ENCODE measurements at regions not wholly inside any gene's neighbourhood (a gene's known extent, or its start where the extent isn't known, plus 50 kb on each side); places are given as distances from the start of the nearest gene placed in this dataset.

GRCh38 chr5:175374166-175374875 is 69.7 kb downstream of the DRD1 start:
- no peak overlapping the region for H3K4ac ChIP-seq (ENCODE audit: low read depth, low read length)
- H3K27me3 ChIP-seq (ENCODE audit: insufficient read depth, low read length): no peaks in the 10 kb centered on the region
- no peak overlapping the region for H3K4me2 ChIP-seq (ENCODE audit: low read length)
- no peak overlapping the region for H4K12ac ChIP-seq (ENCODE audit: low read depth, low read length)
- no peak overlapping the region for H4K91ac ChIP-seq (ENCODE audit: low read depth, low read length)
- no peak overlapping the region for H2AK5ac ChIP-seq (ENCODE audit: low read length)
- peaks cover 0 to 3% of the 10 kb centered on the region in 2 experiments for H3K4me1 ChIP-seq (ENCODE audit: control insufficient read depth in 1 of 2, insufficient read depth in 2 of 2, low read length in 2 of 2)
- H3K4me3 ChIP-seq (ENCODE audit: low read depth, low read length): no peak overlapping the region
- H2AFZ ChIP-seq (ENCODE audit: insufficient read depth, low read length, poor library complexity): no peak overlapping the region
- H3K36me3 ChIP-seq (ENCODE audit: control insufficient read depth in 1 of 2, insufficient read depth in 2 of 2, low read length in 2 of 2): no peaks in the 10 kb centered on the region
- no peak overlapping the region for H3K27ac ChIP-seq (ENCODE audit: low read depth, low read length)
- H3K9me3 ChIP-seq (ENCODE audit: insufficient read depth, low read depth, low read length): no peaks in the 10 kb centered on the region
- no peak overlapping the region for H3K23ac ChIP-seq (ENCODE audit: low read length)
- H3K14ac ChIP-seq (ENCODE audit: low read length): no peak overlapping the region
- no peak overlapping the region for H2BK5ac ChIP-seq (ENCODE audit: low read depth, low read length, poor library complexity)
- no peak overlapping the region for H3K9ac ChIP-seq (ENCODE audit: low read length)
- DNase-seq: no peak
- no CpG with 5 or more reads among the region's 2 CpGs for WGBS (ENCODE audit: extremely low coverage, insufficient coverage, insufficient read length)
- H4K8ac ChIP-seq (ENCODE audit: low read depth, low read length): no peak overlapping the region
- H2BK12ac ChIP-seq (ENCODE audit: low read length): no peak overlapping the region
- no peaks in the 10 kb centered on the region for H3K79me2 ChIP-seq (ENCODE audit: control insufficient read depth, insufficient read depth, low read length, poor library complexity)
- H2BK120ac ChIP-seq (ENCODE audit: insufficient read depth, low read length, poor library complexity): no peak overlapping the region
- no peak overlapping the region for H3K18ac ChIP-seq (ENCODE audit: low read length)
- no peaks in the 10 kb centered on the region for H3K79me1 ChIP-seq (ENCODE audit: low read length)

GRCh38 chr5:175365866-175366265 is 78.1 kb downstream of the DRD1 start:
- no CpG with 5 or more reads among the region's 1 CpG for WGBS (ENCODE audit: extremely low coverage, insufficient coverage, insufficient read length)
- H3K27ac ChIP-seq (ENCODE audit: low read depth, low read length): no peak overlapping the region

GRCh38 chr5:175363300-175363699 is 80.7 kb downstream of the DRD1 start:
- Histone ChIP-seq H2BK12ac (ENCODE audit: low read length) (no peak overlapping the region), H4K91ac (ENCODE audit: low read depth, low read length) (no peak overlapping the region), H3K9me3 (ENCODE audit: insufficient read depth, low read depth, low read length) (no peaks in the 10 kb centered on the region), H3K18ac (ENCODE audit: low read length) (no peak overlapping the region), H3K79me1 (ENCODE audit: low read length) (no peaks in the 10 kb centered on the region), H3K14ac (ENCODE audit: low read length) (no peak overlapping the region), H2AFZ (ENCODE audit: insufficient read depth, low read length, poor library complexity) (no peak overlapping the region), H2BK120ac (ENCODE audit: insufficient read depth, low read length, poor library complexity) (no peak overlapping the region), H3K27me3 (ENCODE audit: insufficient read depth, low read length) (no peaks in the 10 kb centered on the region), H2BK5ac (ENCODE audit: low read depth, low read length, poor library complexity) (no peak overlapping the region), H3K4me3 (ENCODE audit: low read depth, low read length) (no peak overlapping the region), H3K9ac (ENCODE audit: low read length) (no peak overlapping the region), H3K4me2 (ENCODE audit: low read length) (no peak overlapping the region), H3K4ac (ENCODE audit: low read depth, low read length) (no peak overlapping the region), H3K4me1 (ENCODE audit: control insufficient read depth in 1 of 2, insufficient read depth in 2 of 2, low read length in 2 of 2) (no peaks in the 10 kb centered on the region), H3K27ac (ENCODE audit: low read depth, low read length) (no peak overlapping the region), H3K23ac (ENCODE audit: low read length) (no peak overlapping the region), H3K36me3 (ENCODE audit: control insufficient read depth in 1 of 2, insufficient read depth in 2 of 2, low read length in 2 of 2) (no peaks in the 10 kb centered on the region), H4K12ac (ENCODE audit: low read depth, low read length) (no peak overlapping the region), H2AK5ac (ENCODE audit: low read length) (no peak overlapping the region), H4K8ac (ENCODE audit: low read depth, low read length) (no peak overlapping the region), H3K79me2 (ENCODE audit: control insufficient read depth, insufficient read depth, low read length, poor library complexity) (no peaks in the 10 kb centered on the region)
- no peak for DNase-seq
- no CpG with 5 or more reads among the region's 5 CpGs for WGBS (ENCODE audit: extremely low coverage, insufficient coverage, insufficient read length)

More at GRCh38 chr5:175365866-175366265, 78.1 kb downstream of the DRD1 start:
- Histone ChIP-seq H3K14ac (ENCODE audit: low read length) (no peak overlapping the region), H2AK5ac (ENCODE audit: low read length) (no peak overlapping the region), H4K8ac (ENCODE audit: low read depth, low read length) (no peak overlapping the region), H3K79me2 (ENCODE audit: control insufficient read depth, insufficient read depth, low read length, poor library complexity) (no peaks in the 10 kb centered on the region), H2AFZ (ENCODE audit: insufficient read depth, low read length, poor library complexity) (no peak overlapping the region), H4K91ac (ENCODE audit: low read depth, low read length) (no peak overlapping the region), H2BK120ac (ENCODE audit: insufficient read depth, low read length, poor library complexity) (no peak overlapping the region), H3K4ac (ENCODE audit: low read depth, low read length) (no peak overlapping the region), H3K36me3 (ENCODE audit: control insufficient read depth in 1 of 2, insufficient read depth in 2 of 2, low read length in 2 of 2) (no peaks in the 10 kb centered on the region), H3K9ac (ENCODE audit: low read length) (no peak overlapping the region), H3K4me2 (ENCODE audit: low read length) (no peak overlapping the region), H3K18ac (ENCODE audit: low read length) (no peak overlapping the region), H2BK5ac (ENCODE audit: low read depth, low read length, poor library complexity) (no peak overlapping the region), H3K4me1 (ENCODE audit: control insufficient read depth in 1 of 2, insufficient read depth in 2 of 2, low read length in 2 of 2) (no peaks in the 10 kb centered on the region), H2BK12ac (ENCODE audit: low read length) (no peak overlapping the region), H3K23ac (ENCODE audit: low read length) (no peak overlapping the region), H3K79me1 (ENCODE audit: low read length) (no peaks in the 10 kb centered on the region), H3K27me3 (ENCODE audit: insufficient read depth, low read length) (no peaks in the 10 kb centered on the region), H3K9me3 (ENCODE audit: insufficient read depth, low read depth, low read length) (no peaks in the 10 kb centered on the region), H3K4me3 (ENCODE audit: low read depth, low read length) (no peak overlapping the region), H4K12ac (ENCODE audit: low read depth, low read length) (no peak overlapping the region)
- DNase-seq: no peak

- H3K36me3 ChIP-seq (ENCODE audit: control insufficient read depth in 1 of 2, insufficient read depth in 2 of 2, low read length in 2 of 2): no peaks in the 10 kb centered on the region
- no peaks in the 10 kb centered on the region for H3K9me3 ChIP-seq (ENCODE audit: insufficient read depth, low read depth, low read length)
- H3K27ac ChIP-seq (ENCODE audit: low read depth, low read length): no peak overlapping the region
- peaks cover 5 to 6% of the 10 kb centered on the region in 2 experiments for H3K4me1 ChIP-seq (ENCODE audit: control insufficient read depth in 1 of 2, insufficient read depth in 2 of 2, low read length in 2 of 2)
- H3K18ac ChIP-seq (ENCODE audit: low read length): no peak overlapping the region
- no peak overlapping the region for H2BK5ac ChIP-seq (ENCODE audit: low read depth, low read length, poor library complexity)
- no peak overlapping the region for H3K23ac ChIP-seq (ENCODE audit: low read length)
- no peak overlapping the region for H3K9ac ChIP-seq (ENCODE audit: low read length)
- H3K4me3 ChIP-seq (ENCODE audit: low read depth, low read length): no peak overlapping the region
- no peak overlapping the region for H4K12ac ChIP-seq (ENCODE audit: low read depth, low read length)
- H4K91ac ChIP-seq (ENCODE audit: low read depth, low read length): no peak overlapping the region
- H2BK120ac ChIP-seq (ENCODE audit: insufficient read depth, low read length, poor library complexity): no peak overlapping the region
- WGBS (ENCODE audit: extremely low coverage, insufficient coverage, insufficient read length): no CpG with 5 or more reads among the region's 1 CpG
- peaks cover 5% of the 10 kb centered on the region for H3K79me1 ChIP-seq (ENCODE audit: low read length)
- no peak overlapping the region for H2AFZ ChIP-seq (ENCODE audit: insufficient read depth, low read length, poor library complexity)
- no peak for DNase-seq
- H3K4ac ChIP-seq (ENCODE audit: low read depth, low read length): no peak overlapping the region
- H4K8ac ChIP-seq (ENCODE audit: low read depth, low read length): no peak overlapping the region
- H2AK5ac ChIP-seq (ENCODE audit: low read length): no peak overlapping the region
- H2BK12ac ChIP-seq (ENCODE audit: low read length): no peak overlapping the region
- H3K4me2 ChIP-seq (ENCODE audit: low read length): no peak overlapping the region
- no peak overlapping the region for H3K14ac ChIP-seq (ENCODE audit: low read length)
- no peaks in the 10 kb centered on the region for H3K27me3 ChIP-seq (ENCODE audit: insufficient read depth, low read length)
- no peaks in the 10 kb centered on the region for H3K79me2 ChIP-seq (ENCODE audit: control insufficient read depth, insufficient read depth, low read length, poor library complexity)
Observed at GRCh38 chr5:175357995-175358394, 86.0 kb downstream of the DRD1 start.
